Activated CD8-positive, alpha-beta memory T cell treated with anti-CD3 and anti-CD28 coated beads for 4 hours (primary cell): ENCODE measurements at regions not wholly inside any gene's neighbourhood (a gene's known extent, or its start where the extent isn't known, plus 50 kb on each side); places are given as distances from the start of the nearest gene placed in this dataset.
"Not testable (repeated sequence)": the region's sequence is repeated elsewhere in the genome, so short reads cannot be mapped to it uniquely, and the experiment has no call there.

Experiments
- DNase-seq, 2 donors: peaks; one replicate each; pipeline ENCODE4 v3.0.0-alpha.2; 2020; ENCODE audit warnings: low read depth in 2 of 2

- no peak for DNase-seq
These were observed 283.8 kb upstream of the NR2F2 start for GRCh38 chr15:96046620-96047240.

- DNase-seq: no peak
These were observed 283.1 kb upstream of the NR2F2 start for GRCh38 chr15:96047255-96047931.

GRCh38 chr15:96049323-96049722, 281.2 kb upstream of the NR2F2 start:
- no peak for DNase-seq

GRCh38 chr15:96049766-96050165, 280.7 kb upstream of the NR2F2 start:
- DNase-seq: no peak

- DNase-seq: no peak
These were observed 278.9 kb upstream of the NR2F2 start for GRCh38 chr15:96051598-96051997.

GRCh38 chr15:96052154-96052553, 278.3 kb upstream of the NR2F2 start:
- DNase-seq: no peak

- no peak for DNase-seq
These were observed 277.9 kb upstream of the NR2F2 start for GRCh38 chr15:96052572-96053030.

- DNase-seq: no peak
These were observed 277.3 kb upstream of the NR2F2 start for GRCh38 chr15:96053031-96053780.

- DNase-seq: no peak
These were observed 276.6 kb upstream of the NR2F2 start for GRCh38 chr15:96053781-96054428.

- no peak for DNase-seq
These were observed 275.9 kb upstream of the NR2F2 start for GRCh38 chr15:96054621-96055020.

- no peak for DNase-seq
These were observed 272.2 kb upstream of the NR2F2 start for GRCh38 chr15:96058103-96058851.

- DNase-seq: not testable (repeated sequence)
These were observed 271.7 kb upstream of the NR2F2 start for GRCh38 chr15:96058852-96059103.

- DNase-seq: not testable (repeated sequence)
These were observed 269.9 kb upstream of the NR2F2 start for GRCh38 chr15:96060591-96060990.

GRCh38 chr15:96064351-96064756, 266.1 kb upstream of the NR2F2 start:
- no peak for DNase-seq

- no peak for DNase-seq
These were observed 264.4 kb upstream of the NR2F2 start for GRCh38 chr15:96066126-96066525.

GRCh38 chr15:96066852-96067495, 263.5 kb upstream of the NR2F2 start:
- no peak for DNase-seq

- no peak for DNase-seq
These were observed 262.8 kb upstream of the NR2F2 start for GRCh38 chr15:96067677-96068076.

- no peak for DNase-seq
These were observed 261.6 kb upstream of the NR2F2 start for GRCh38 chr15:96068897-96069296.

GRCh38 chr15:96070636-96071035, 259.9 kb upstream of the NR2F2 start:
- no peak for DNase-seq

GRCh38 chr15:96072821-96073220, 257.7 kb upstream of the NR2F2 start:
- no peak for DNase-seq

GRCh38 chr15:96073908-96074307, 256.6 kb upstream of the NR2F2 start:
- DNase-seq: no peak
